ENCODE measurements at regions not wholly inside any gene's neighbourhood (a gene's known extent, or its start where the extent isn't known, plus 50 kb on each side); places are given as distances from the start of the nearest gene placed in this dataset.
A peak's percentile ranks its signal among the peaks of the same experiment; 100 is the strongest.
"Not testable (repeated sequence)": the region's sequence is repeated elsewhere in the genome, so short reads cannot be mapped to it uniquely, and the experiment has no call there.

DNA sequence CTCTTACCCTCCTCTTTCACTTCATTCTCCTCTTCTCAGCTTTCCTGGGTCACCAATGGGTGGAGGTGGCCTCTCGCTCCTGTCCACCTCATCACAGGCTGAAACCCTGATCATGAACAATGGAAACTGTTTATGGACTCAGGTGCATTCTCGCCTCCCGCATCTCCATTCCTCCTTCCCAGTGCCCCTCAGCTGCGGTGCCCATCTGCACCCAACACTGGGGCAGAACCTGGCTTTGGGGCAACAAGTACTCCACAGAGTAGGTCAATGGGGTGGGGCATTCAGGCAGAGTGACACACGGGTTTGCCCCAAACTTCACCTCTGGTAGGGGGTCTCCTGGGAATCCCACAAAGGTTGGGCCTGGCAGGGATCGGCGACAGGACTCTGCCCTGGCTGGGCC lies 199.5 kb downstream of the RTP5 start:
- H3K9me3 ChIP-seq (ENCODE audit: control insufficient read depth in 2 of 2, low read length in 2 of 2): no peaks in the 10 kb centered on the region
- H3K27me3 ChIP-seq (ENCODE audit: control insufficient read depth in 2 of 2, insufficient read depth in 2 of 2, low read length in 2 of 2): peaks cover 0 to 2% of the 10 kb centered on the region in 2 donors
- H3K9ac ChIP-seq (ENCODE audit: low read depth in 1 of 2, low read length in 2 of 2): no peak overlapping the region
- no peak overlapping the region for H3K27ac ChIP-seq (ENCODE audit: low read depth in 2 of 2, low read length in 2 of 2)
- no peak overlapping the region for H3K4me3 ChIP-seq (ENCODE audit: low read length in 2 of 2)
- H3K4me1 ChIP-seq (ENCODE audit: control insufficient read depth in 2 of 2, insufficient read depth in 2 of 2, low read length in 2 of 2): peaks cover 0 to 3% of the 10 kb centered on the region in 2 donors
- no peaks in the 10 kb centered on the region for H3K36me3 ChIP-seq (ENCODE audit: control insufficient read depth in 2 of 2, insufficient read depth in 2 of 2, low read length in 2 of 2)

DNA sequence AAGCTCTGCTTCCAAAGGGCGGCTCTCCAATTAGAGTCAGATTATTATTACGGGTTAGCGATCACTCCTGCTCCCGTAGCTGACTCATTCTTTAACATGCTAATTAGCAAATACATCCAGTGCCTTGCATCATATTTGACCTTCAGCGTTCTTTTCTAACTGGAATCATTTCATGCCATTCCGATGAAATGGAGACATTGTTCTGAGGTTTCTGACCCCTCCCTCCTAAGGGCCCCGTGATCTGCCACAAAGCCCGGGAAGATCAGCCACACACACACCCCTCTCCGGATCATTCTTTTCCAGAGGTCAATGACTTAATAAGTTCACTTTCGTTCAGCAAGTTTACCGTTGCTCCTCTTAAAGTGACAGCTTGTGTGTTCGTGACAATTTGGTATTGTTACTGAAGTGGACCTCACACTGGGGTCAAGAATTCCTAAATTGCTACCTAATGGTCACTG lies 200.4 kb downstream of the RTP5 start:
- H3K9ac ChIP-seq (ENCODE audit: low read depth in 1 of 2, low read length in 2 of 2); H3K27ac ChIP-seq (ENCODE audit: low read depth in 2 of 2, low read length in 2 of 2); H3K4me1 ChIP-seq (ENCODE audit: control insufficient read depth in 2 of 2, insufficient read depth in 2 of 2, low read length in 2 of 2); H3K4me3 ChIP-seq (ENCODE audit: low read length in 2 of 2); H3K27me3 ChIP-seq (ENCODE audit: control insufficient read depth in 2 of 2, insufficient read depth in 2 of 2, low read length in 2 of 2); H3K36me3 ChIP-seq (ENCODE audit: control insufficient read depth in 2 of 2, insufficient read depth in 2 of 2, low read length in 2 of 2); H3K9me3 ChIP-seq (ENCODE audit: control insufficient read depth in 2 of 2, low read length in 2 of 2): not testable (repeated sequence)

DNA sequence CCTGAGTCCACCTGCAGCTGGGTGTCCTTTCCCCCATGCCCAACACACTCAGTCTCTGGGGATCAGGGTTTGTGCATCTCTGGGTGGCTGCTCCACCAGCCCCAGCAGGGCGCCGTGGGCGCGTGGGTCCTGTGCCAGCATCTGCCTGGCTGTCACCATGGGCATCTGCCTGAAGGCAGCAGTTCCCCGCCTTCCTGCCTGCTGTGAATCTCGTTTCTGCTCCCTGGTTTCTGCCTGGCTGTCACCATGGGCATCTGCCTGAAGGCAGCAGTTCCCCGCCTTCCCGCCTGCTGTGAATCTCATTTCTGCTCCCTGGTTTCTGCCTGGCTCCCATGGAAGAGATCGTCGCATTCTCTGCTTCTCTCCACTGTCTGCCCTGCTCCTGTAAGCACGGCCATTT lies 201.2 kb downstream of the RTP5 start:
- not testable (repeated sequence) for H3K4me1 ChIP-seq (ENCODE audit: control insufficient read depth in 2 of 2, insufficient read depth in 2 of 2, low read length in 2 of 2); H3K9me3 ChIP-seq (ENCODE audit: control insufficient read depth in 2 of 2, low read length in 2 of 2); H3K27me3 ChIP-seq (ENCODE audit: control insufficient read depth in 2 of 2, insufficient read depth in 2 of 2, low read length in 2 of 2); H3K4me3 ChIP-seq (ENCODE audit: low read length in 2 of 2); H3K36me3 ChIP-seq (ENCODE audit: control insufficient read depth in 2 of 2, insufficient read depth in 2 of 2, low read length in 2 of 2); H3K27ac ChIP-seq (ENCODE audit: low read depth in 2 of 2, low read length in 2 of 2); H3K9ac ChIP-seq (ENCODE audit: low read depth in 1 of 2, low read length in 2 of 2)

GRCh38 chr2:242071377-242071776 lies 201.8 kb downstream of the RTP5 start:
- not testable (repeated sequence) for H3K9ac ChIP-seq (ENCODE audit: low read depth in 1 of 2, low read length in 2 of 2); H3K27me3 ChIP-seq (ENCODE audit: control insufficient read depth in 2 of 2, insufficient read depth in 2 of 2, low read length in 2 of 2); H3K27ac ChIP-seq (ENCODE audit: low read depth in 2 of 2, low read length in 2 of 2); H3K4me3 ChIP-seq (ENCODE audit: low read length in 2 of 2); H3K9me3 ChIP-seq (ENCODE audit: control insufficient read depth in 2 of 2, low read length in 2 of 2); H3K36me3 ChIP-seq (ENCODE audit: control insufficient read depth in 2 of 2, insufficient read depth in 2 of 2, low read length in 2 of 2)
- peaks cover 5 to 13% of the 10 kb centered on the region in 2 donors for H3K4me1 ChIP-seq (ENCODE audit: control insufficient read depth in 2 of 2, insufficient read depth in 2 of 2, low read length in 2 of 2)

DNA sequence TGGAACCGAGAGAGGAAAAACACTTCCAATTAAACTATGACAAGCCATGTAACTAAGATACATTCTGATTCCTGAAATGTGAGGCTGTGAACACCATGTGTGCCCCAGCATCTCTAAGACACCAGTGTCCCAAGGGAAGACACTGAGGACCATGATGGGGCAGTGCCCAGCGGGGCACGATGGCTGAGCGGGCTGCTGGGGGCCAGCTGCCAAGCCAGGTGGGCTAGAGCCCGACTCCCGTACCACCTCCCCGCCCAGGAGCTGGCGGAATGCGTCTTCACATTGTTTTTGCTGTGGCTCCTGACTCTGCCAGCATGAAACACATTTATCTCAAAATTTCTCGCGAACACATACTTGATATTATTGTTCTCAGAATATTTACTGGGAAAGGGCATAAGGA lies 202.4 kb downstream of the RTP5 start:
- H3K4me1 ChIP-seq (ENCODE audit: control insufficient read depth in 2 of 2, insufficient read depth in 2 of 2, low read length in 2 of 2): peaks cover 6 to 15% of the 10 kb centered on the region in 2 donors
- not testable (repeated sequence) for H3K9me3 ChIP-seq (ENCODE audit: control insufficient read depth in 2 of 2, low read length in 2 of 2); H3K27me3 ChIP-seq (ENCODE audit: control insufficient read depth in 2 of 2, insufficient read depth in 2 of 2, low read length in 2 of 2); H3K9ac ChIP-seq (ENCODE audit: low read depth in 1 of 2, low read length in 2 of 2); H3K27ac ChIP-seq (ENCODE audit: low read depth in 2 of 2, low read length in 2 of 2); H3K36me3 ChIP-seq (ENCODE audit: control insufficient read depth in 2 of 2, insufficient read depth in 2 of 2, low read length in 2 of 2); H3K4me3 ChIP-seq (ENCODE audit: low read length in 2 of 2)

GRCh38 chr2:242075168-242075567 lies 205.6 kb downstream of the RTP5 start:
- Histone ChIP-seq H3K27ac (ENCODE audit: low read depth in 2 of 2, low read length in 2 of 2) (no peak overlapping the region), H3K9ac (ENCODE audit: low read depth in 1 of 2, low read length in 2 of 2) (no peak overlapping the region), H3K27me3 (ENCODE audit: control insufficient read depth in 2 of 2, insufficient read depth in 2 of 2, low read length in 2 of 2) (no peaks in the 10 kb centered on the region)

GRCh38 chr2:242075696-242076095 lies 206.2 kb downstream of the RTP5 start:
- Histone ChIP-seq H3K27me3 (ENCODE audit: control insufficient read depth in 2 of 2, insufficient read depth in 2 of 2, low read length in 2 of 2) (no peaks in the 10 kb centered on the region), H3K4me1 (ENCODE audit: control insufficient read depth in 2 of 2, insufficient read depth in 2 of 2, low read length in 2 of 2) (peaks cover 6 to 12% of the 10 kb centered on the region in 2 donors), H3K27ac (ENCODE audit: low read depth in 2 of 2, low read length in 2 of 2) (peak overlapping the region; percentile 46 to 49), H3K9ac (ENCODE audit: low read depth in 1 of 2, low read length in 2 of 2) (no peak overlapping the region), H3K36me3 (ENCODE audit: control insufficient read depth in 2 of 2, insufficient read depth in 2 of 2, low read length in 2 of 2) (no peaks in the 10 kb centered on the region), H3K4me3 (ENCODE audit: low read length in 2 of 2) (no peak overlapping the region), H3K9me3 (ENCODE audit: control insufficient read depth in 2 of 2, low read length in 2 of 2) (no peaks in the 10 kb centered on the region)

More at GRCh38 chr2:242075168-242075567, 205.6 kb downstream of the RTP5 start:
- no peaks in the 10 kb centered on the region for H3K36me3 ChIP-seq (ENCODE audit: control insufficient read depth in 2 of 2, insufficient read depth in 2 of 2, low read length in 2 of 2)
- no peak overlapping the region for H3K4me3 ChIP-seq (ENCODE audit: low read length in 2 of 2)
- H3K4me1 ChIP-seq (ENCODE audit: control insufficient read depth in 2 of 2, insufficient read depth in 2 of 2, low read length in 2 of 2): peaks cover 6 to 15% of the 10 kb centered on the region in 2 donors
- H3K9me3 ChIP-seq (ENCODE audit: control insufficient read depth in 2 of 2, low read length in 2 of 2): no peaks in the 10 kb centered on the region

DNA sequence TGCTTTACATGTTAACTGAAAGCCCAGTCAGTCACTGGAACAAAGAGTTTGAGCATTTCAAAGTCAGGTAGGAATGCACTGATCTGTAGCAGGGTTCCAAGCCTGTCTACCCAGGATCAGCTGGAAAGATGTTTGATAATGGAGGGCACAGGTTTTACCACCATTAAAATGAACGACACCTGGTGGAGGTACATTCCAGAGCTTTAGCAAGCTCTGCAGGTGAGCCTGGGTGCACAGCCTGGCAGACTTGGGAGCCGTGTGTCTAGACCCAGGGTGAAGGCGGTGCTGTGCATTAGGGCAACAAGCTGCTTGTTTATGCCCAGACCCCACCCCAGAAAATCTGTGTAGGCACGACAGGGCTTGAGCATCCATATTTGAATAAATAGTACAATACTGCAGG lies 206.7 kb downstream of the RTP5 start:
- not testable (repeated sequence) for H3K9me3 ChIP-seq (ENCODE audit: control insufficient read depth in 2 of 2, low read length in 2 of 2); H3K4me3 ChIP-seq (ENCODE audit: low read length in 2 of 2); H3K9ac ChIP-seq (ENCODE audit: low read depth in 1 of 2, low read length in 2 of 2); H3K36me3 ChIP-seq (ENCODE audit: control insufficient read depth in 2 of 2, insufficient read depth in 2 of 2, low read length in 2 of 2); H3K27me3 ChIP-seq (ENCODE audit: control insufficient read depth in 2 of 2, insufficient read depth in 2 of 2, low read length in 2 of 2)
- peak overlapping the region; percentile 46 to 49 for H3K27ac ChIP-seq (ENCODE audit: low read depth in 2 of 2, low read length in 2 of 2)
- H3K4me1 ChIP-seq (ENCODE audit: control insufficient read depth in 2 of 2, insufficient read depth in 2 of 2, low read length in 2 of 2): peaks cover 6 to 12% of the 10 kb centered on the region in 2 donors

DNA sequence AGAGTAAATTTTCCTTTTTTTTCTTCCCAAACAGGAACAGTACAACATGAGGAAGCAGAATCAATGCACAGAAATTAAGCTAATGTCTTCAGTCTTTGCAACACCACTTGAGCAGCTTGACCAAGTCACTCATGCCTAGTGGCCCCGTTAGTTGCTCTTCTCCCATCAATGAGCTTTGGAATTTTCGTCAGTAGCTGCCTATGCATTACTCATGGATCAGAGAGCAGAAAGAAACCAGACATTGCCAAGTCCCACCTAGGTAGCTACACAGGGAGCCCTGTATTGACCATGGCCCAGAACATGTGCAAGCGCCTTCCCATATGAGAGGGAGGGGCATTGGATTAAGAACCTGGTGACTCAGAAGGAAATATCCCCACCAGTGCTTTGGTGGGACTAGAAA lies 208.9 kb downstream of the RTP5 start:
- H3K9me3 ChIP-seq (ENCODE audit: control insufficient read depth in 2 of 2, low read length in 2 of 2); H3K4me3 ChIP-seq (ENCODE audit: low read length in 2 of 2); H3K36me3 ChIP-seq (ENCODE audit: control insufficient read depth in 2 of 2, insufficient read depth in 2 of 2, low read length in 2 of 2); H3K27me3 ChIP-seq (ENCODE audit: control insufficient read depth in 2 of 2, insufficient read depth in 2 of 2, low read length in 2 of 2); H3K9ac ChIP-seq (ENCODE audit: low read depth in 1 of 2, low read length in 2 of 2); H3K27ac ChIP-seq (ENCODE audit: low read depth in 2 of 2, low read length in 2 of 2): not testable (repeated sequence)
- H3K4me1 ChIP-seq (ENCODE audit: control insufficient read depth in 2 of 2, insufficient read depth in 2 of 2, low read length in 2 of 2): peaks cover 6 to 12% of the 10 kb centered on the region in 2 donors

DNA sequence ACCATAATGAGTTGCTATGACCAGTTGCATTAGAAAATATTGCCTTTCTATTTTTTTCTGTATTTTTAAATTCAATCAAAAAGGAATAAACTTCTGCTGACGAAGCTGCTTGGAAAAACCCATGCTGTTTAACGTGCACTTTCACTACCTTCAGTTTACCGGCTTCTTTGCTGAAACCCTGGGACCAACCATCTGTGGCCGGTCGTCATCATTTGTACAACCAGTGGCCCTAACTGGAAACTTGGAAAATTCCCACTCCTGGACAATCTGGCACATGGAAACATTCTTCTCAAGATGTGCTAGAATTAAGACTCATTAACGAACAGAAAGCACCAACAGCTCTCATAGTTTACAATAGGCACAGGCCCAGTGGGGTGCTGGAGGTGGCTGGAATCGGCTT lies 210.3 kb downstream of the RTP5 start:
- not testable (repeated sequence) for H3K36me3 ChIP-seq (ENCODE audit: control insufficient read depth in 2 of 2, insufficient read depth in 2 of 2, low read length in 2 of 2); H3K27ac ChIP-seq (ENCODE audit: low read depth in 2 of 2, low read length in 2 of 2); H3K27me3 ChIP-seq (ENCODE audit: control insufficient read depth in 2 of 2, insufficient read depth in 2 of 2, low read length in 2 of 2); H3K4me3 ChIP-seq (ENCODE audit: low read length in 2 of 2); H3K9ac ChIP-seq (ENCODE audit: low read depth in 1 of 2, low read length in 2 of 2); H3K9me3 ChIP-seq (ENCODE audit: control insufficient read depth in 2 of 2, low read length in 2 of 2)
- peaks cover 6 to 12% of the 10 kb centered on the region in 2 donors for H3K4me1 ChIP-seq (ENCODE audit: control insufficient read depth in 2 of 2, insufficient read depth in 2 of 2, low read length in 2 of 2)

GRCh38 chr2:242080575-242081214 lies 211.2 kb downstream of the RTP5 start:
- not testable (repeated sequence) for H3K4me3 ChIP-seq (ENCODE audit: low read length in 2 of 2); H3K36me3 ChIP-seq (ENCODE audit: control insufficient read depth in 2 of 2, insufficient read depth in 2 of 2, low read length in 2 of 2); H3K4me1 ChIP-seq (ENCODE audit: control insufficient read depth in 2 of 2, insufficient read depth in 2 of 2, low read length in 2 of 2); H3K9me3 ChIP-seq (ENCODE audit: control insufficient read depth in 2 of 2, low read length in 2 of 2); H3K27ac ChIP-seq (ENCODE audit: low read depth in 2 of 2, low read length in 2 of 2); H3K27me3 ChIP-seq (ENCODE audit: control insufficient read depth in 2 of 2, insufficient read depth in 2 of 2, low read length in 2 of 2); H3K9ac ChIP-seq (ENCODE audit: low read depth in 1 of 2, low read length in 2 of 2)

All from mucosa of rectum (tissue), 2 donors.